ENCODE measurements at regions not wholly inside any gene's neighbourhood (a gene's known extent, or its start where the extent isn't known, plus 50 kb on each side); places are given as distances from the start of the nearest gene placed in this dataset.

GRCh38 chr4:35364321-35364870, 879.9 kb downstream of the ARAP2 start:
- POLR2A ChIA-PET, result no interaction called here
- no peaks in the 10 kb centered on the region for H3K36me3 Mint-ChIP-seq (ENCODE audit: insufficient read depth, unreplicated experiment)
- intact Hi-C loops (cut with micrococcal nuclease; ENCODE audit: unreplicated experiment), result no loop called here
- no peaks in the 10 kb centered on the region for H3K4me1 Mint-ChIP-seq (ENCODE audit: low read depth, unreplicated experiment)
- Histone ChIP-seq H3K9me3 (no peaks in the 10 kb centered on the region), H3K4me3 (ENCODE audit: low read depth, low read length) (no peak overlapping the region), H3K36me3 (ENCODE audit: control insufficient read depth, insufficient read depth, low read length) (no peaks in the 10 kb centered on the region), H3K4me1 (no peaks in the 10 kb centered on the region), H3K27me3 (replicated peaks; ENCODE audit: control insufficient read depth, insufficient read depth, low read length) (no peaks in the 10 kb centered on the region)
- no peak overlapping the region for H3K27ac Mint-ChIP-seq (ENCODE audit: unreplicated experiment)
- BruUV-seq (replicated peaks), result no TSS peak
- DNase-seq, result no peak
- H3K4me3 Mint-ChIP-seq (ENCODE audit: unreplicated experiment), result no peak overlapping the region
- H3K27me3 Mint-ChIP-seq (ENCODE audit: insufficient read depth, unreplicated experiment), result peaks cover 2% of the 10 kb centered on the region
- CTCF ChIA-PET, result no interaction called here
- H3K9me3 Mint-ChIP-seq (ENCODE audit: unreplicated experiment), result no peaks in the 10 kb centered on the region
- no peak for TF ChIP-seq CTCF (IDR thresholded peaks at IDR 0.05; ENCODE audit: insufficient read depth in 1 of 2, low read depth in 1 of 2, low read length in 1 of 2, severe bottlenecking in 1 of 2, unreplicated experiment in 1 of 2)

GRCh38 chr4:35365186-35365585, 879.1 kb downstream of the ARAP2 start:
- H3K9me3 ChIP-seq, result no peaks in the 10 kb centered on the region
- H3K27ac Mint-ChIP-seq (ENCODE audit: unreplicated experiment), result no peak overlapping the region
- no peaks in the 10 kb centered on the region for H3K36me3 Mint-ChIP-seq (ENCODE audit: insufficient read depth, unreplicated experiment)
- no peaks in the 10 kb centered on the region for H3K9me3 Mint-ChIP-seq (ENCODE audit: unreplicated experiment)
- no peak for TF ChIP-seq CTCF (IDR thresholded peaks at IDR 0.05; ENCODE audit: insufficient read depth in 1 of 2, low read depth in 1 of 2, low read length in 1 of 2, severe bottlenecking in 1 of 2, unreplicated experiment in 1 of 2)
- H3K36me3 ChIP-seq (ENCODE audit: control insufficient read depth, insufficient read depth, low read length), result no peaks in the 10 kb centered on the region
- no peaks in the 10 kb centered on the region for H3K4me1 Mint-ChIP-seq (ENCODE audit: low read depth, unreplicated experiment)
- ChIA-PET POLR2A (no interaction called here), CTCF (no interaction called here)
- H3K4me3 ChIP-seq (ENCODE audit: low read depth, low read length), result no peak overlapping the region
- H3K4me3 Mint-ChIP-seq (ENCODE audit: unreplicated experiment), result no peak overlapping the region
- intact Hi-C loops (cut with micrococcal nuclease; ENCODE audit: unreplicated experiment), result no loop called here
- no peaks in the 10 kb centered on the region for H3K4me1 ChIP-seq
- peaks cover 2% of the 10 kb centered on the region for H3K27me3 Mint-ChIP-seq (ENCODE audit: insufficient read depth, unreplicated experiment)
- DNase-seq, result no peak
- no peaks in the 10 kb centered on the region for H3K27me3 ChIP-seq (replicated peaks; ENCODE audit: control insufficient read depth, insufficient read depth, low read length)
- no TSS peak for BruUV-seq (replicated peaks)

- BruUV-seq (replicated peaks), result no TSS peak
- H3K27ac Mint-ChIP-seq (ENCODE audit: unreplicated experiment), result no peak overlapping the region
- H3K9me3 ChIP-seq, result no peaks in the 10 kb centered on the region
Measured at GRCh38 chr4:35399912-35400311, 844.4 kb downstream of the ARAP2 start.

More at GRCh38 chr4:35399912-35400311, 844.4 kb downstream of the ARAP2 start:
- no peak for TF ChIP-seq CTCF (IDR thresholded peaks at IDR 0.05; ENCODE audit: insufficient read depth in 1 of 2, low read depth in 1 of 2, low read length in 1 of 2, severe bottlenecking in 1 of 2, unreplicated experiment in 1 of 2)
- Mint-ChIP-seq H3K4me3 (ENCODE audit: unreplicated experiment) (no peak overlapping the region), H3K4me1 (ENCODE audit: low read depth, unreplicated experiment) (no peaks in the 10 kb centered on the region), H3K9me3 (ENCODE audit: unreplicated experiment) (no peaks in the 10 kb centered on the region), H3K27me3 (ENCODE audit: insufficient read depth, unreplicated experiment) (no peaks in the 10 kb centered on the region), H3K36me3 (ENCODE audit: insufficient read depth, unreplicated experiment) (no peaks in the 10 kb centered on the region)
- Histone ChIP-seq H3K4me1 (no peaks in the 10 kb centered on the region), H3K4me3 (ENCODE audit: low read depth, low read length) (no peak overlapping the region), H3K27me3 (replicated peaks; ENCODE audit: control insufficient read depth, insufficient read depth, low read length) (no peaks in the 10 kb centered on the region), H3K36me3 (ENCODE audit: control insufficient read depth, insufficient read depth, low read length) (no peaks in the 10 kb centered on the region)
- no peak for DNase-seq
- CTCF ChIA-PET, result no interaction called here
- POLR2A ChIA-PET, result no interaction called here
- intact Hi-C loops (cut with micrococcal nuclease; ENCODE audit: unreplicated experiment), result no loop called here

All from Caco-2 (cell line).